Activated CD8-positive, alpha-beta memory T cell treated with anti-CD3 and anti-CD28 coated beads, Interleukin-2, amount 50 U/mL, for 1 hour (primary cell): ENCODE measurements at regions not wholly inside any gene's neighbourhood (a gene's known extent, or its start where the extent isn't known, plus 50 kb on each side); places are given as distances from the start of the nearest gene placed in this dataset.

Experiments used
- DNase-seq: peaks from one replicate; pipeline ENCODE4 v3.0.0-alpha.2; 2020; ENCODE audit errors: extremely low read depth

GRCh38 chr2:47236503-47237215 lies 60.3 kb upstream of the CALM2 start:
- no peak for DNase-seq

- no peak for DNase-seq
Observed at GRCh38 chr2:47235132-47235531, 58.8 kb upstream of the CALM2 start.

GRCh38 chr2:47234456-47234855 lies 58.1 kb upstream of the CALM2 start:
- no peak for DNase-seq

GRCh38 chr2:47232738-47233415 lies 56.6 kb upstream of the CALM2 start:
- DNase-seq: no peak

GRCh38 chr2:47230418-47230817 lies 54.1 kb upstream of the CALM2 start:
- DNase-seq: no peak

- DNase-seq: no peak
Observed at GRCh38 chr2:47227532-47228279, 51.4 kb upstream of the CALM2 start.

GRCh38 chr2:47226923-47227220 lies 50.6 kb upstream of the CALM2 start:
- no peak for DNase-seq

- no peak for DNase-seq
Observed at GRCh38 chr2:47226132-47226922, 50.0 kb upstream of the CALM2 start.
